GM23248 (cell line): ENCODE measurements at regions not wholly inside any gene's neighbourhood (a gene's known extent, or its start where the extent isn't known, plus 50 kb on each side); places are given as distances from the start of the nearest gene placed in this dataset.

Experiments
- EZH2 ChIP-seq: fragments of 200-600 bp; sonication (generic); IDR thresholded peaks from 2 replicates; pipeline ENCODE4 v1.6.1; 2018; ENCODE audit warnings: antibody characterized with exemption, mild to moderate bottlenecking; ENCODE audit not compliant: insufficient read depth, poor library complexity, severe bottlenecking
- EZH2phosphoT487 ChIP-seq: fragments of 200-600 bp; sonication (generic); IDR thresholded peaks from 2 replicates; pipeline ENCODE4 v1.6.1; 2018; ENCODE audit warnings: antibody characterized with exemption, moderate library complexity, mild to moderate bottlenecking, low read depth; ENCODE audit not compliant: insufficient read depth

DNA sequence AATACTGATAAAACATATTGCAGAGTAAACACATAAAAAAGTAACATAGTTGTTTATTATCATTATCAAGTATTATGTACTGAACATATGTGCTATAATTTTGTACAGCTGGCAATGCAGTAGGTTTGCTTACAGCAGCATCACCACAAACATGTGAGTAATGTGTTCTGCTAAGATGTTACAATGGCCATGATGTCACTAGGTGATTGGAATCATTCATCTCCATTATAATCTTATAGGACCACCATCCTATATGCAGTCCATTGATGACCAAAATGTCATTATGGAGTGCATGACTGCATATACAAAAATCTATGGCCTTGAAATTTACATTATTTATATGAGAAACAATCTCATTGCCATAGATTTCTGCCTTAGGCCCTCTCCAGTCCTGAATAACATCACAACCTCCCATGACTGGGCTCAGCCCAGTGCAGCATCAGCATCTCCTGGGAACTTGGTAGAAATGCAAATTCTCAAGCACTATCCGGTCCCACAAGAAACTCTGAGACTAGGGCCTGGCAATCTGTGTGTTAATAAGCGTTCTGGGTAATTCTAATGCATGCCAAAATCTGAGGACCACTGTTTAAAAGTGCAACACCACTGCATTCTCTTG is 352.0 kb upstream of the MARCKS start:
- TF ChIP-seq EZH2 (no peak), EZH2phosphoT487 (no peak)
